ENCODE measurements at regions not wholly inside any gene's neighbourhood (a gene's known extent, or its start where the extent isn't known, plus 50 kb on each side); places are given as distances from the start of the nearest gene placed in this dataset.

DNA sequence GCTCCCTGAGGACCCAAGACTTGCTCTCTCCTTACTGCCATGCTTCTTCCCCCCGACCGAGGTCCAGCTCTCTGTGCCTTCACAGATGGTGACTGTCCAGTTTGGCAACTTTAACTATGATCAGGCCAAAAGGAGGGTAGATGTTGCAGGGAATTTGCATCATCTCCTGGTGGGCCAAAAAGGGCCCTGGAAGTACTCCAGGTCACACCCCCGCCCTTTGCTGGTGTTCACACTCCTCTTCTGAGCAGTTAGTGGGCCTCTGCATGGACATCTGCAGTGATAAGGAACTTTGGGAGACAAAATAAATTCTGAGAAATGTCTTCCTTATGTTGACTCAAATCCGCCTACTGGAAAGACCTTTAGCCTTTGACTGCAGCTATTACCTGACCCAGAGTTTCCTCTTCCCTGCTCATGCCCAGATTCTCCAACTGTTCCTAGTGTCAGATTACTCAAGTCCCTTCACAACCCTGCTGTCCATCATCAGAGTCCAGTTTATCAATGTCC lies 234.4 kb downstream of the LOXHD1 start:
- no peak for TF ChIP-seq POLR2A (IDR thresholded peaks at IDR 0.05)
- TF ChIP-seq, protein P1, sequence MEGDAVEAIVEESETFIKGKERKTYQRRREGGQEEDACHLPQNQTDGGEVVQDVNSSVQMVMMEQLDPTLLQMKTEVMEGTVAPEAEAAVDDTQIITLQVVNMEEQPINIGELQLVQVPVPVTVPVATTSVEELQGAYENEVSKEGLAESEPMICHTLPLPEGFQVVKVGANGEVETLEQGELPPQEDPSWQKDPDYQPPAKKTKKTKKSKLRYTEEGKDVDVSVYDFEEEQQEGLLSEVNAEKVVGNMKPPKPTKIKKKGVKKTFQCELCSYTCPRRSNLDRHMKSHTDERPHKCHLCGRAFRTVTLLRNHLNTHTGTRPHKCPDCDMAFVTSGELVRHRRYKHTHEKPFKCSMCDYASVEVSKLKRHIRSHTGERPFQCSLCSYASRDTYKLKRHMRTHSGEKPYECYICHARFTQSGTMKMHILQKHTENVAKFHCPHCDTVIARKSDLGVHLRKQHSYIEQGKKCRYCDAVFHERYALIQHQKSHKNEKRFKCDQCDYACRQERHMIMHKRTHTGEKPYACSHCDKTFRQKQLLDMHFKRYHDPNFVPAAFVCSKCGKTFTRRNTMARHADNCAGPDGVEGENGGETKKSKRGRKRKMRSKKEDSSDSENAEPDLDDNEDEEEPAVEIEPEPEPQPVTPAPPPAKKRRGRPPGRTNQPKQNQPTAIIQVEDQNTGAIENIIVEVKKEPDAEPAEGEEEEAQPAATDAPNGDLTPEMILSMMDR (IDR thresholded peaks at IDR 0.05), result no peak

Measured in vagina (tissue), 2 donors.